Dendritic cell treated with granulocyte-macrophage colony-stimulating factor and Interleukin-4, amounts not matched to agents 40 ng/mL and 50 ng/mL, for 4 days (primary cell): ENCODE measurements at regions not wholly inside any gene's neighbourhood (a gene's known extent, or its start where the extent isn't known, plus 50 kb on each side); places are given as distances from the start of the nearest gene placed in this dataset.
"Not testable (repeated sequence)": the region's sequence is repeated elsewhere in the genome, so short reads cannot be mapped to it uniquely, and the experiment has no call there.

Source experiments
- H3K27ac Mint-ChIP-seq: one replicate; pipeline ENCODE4 v1.8.0; 2022; ENCODE audit warnings: mild to moderate bottlenecking, mixed read lengths
- H3K27me3 Mint-ChIP-seq: one replicate; pipeline ENCODE4 v1.8.0; 2022; ENCODE audit warnings: mild to moderate bottlenecking, mixed read lengths
- H3K36me3 Mint-ChIP-seq: one replicate; pipeline ENCODE4 v1.8.0; 2022; ENCODE audit warnings: low read depth, mixed read lengths
- H3K4me1 Mint-ChIP-seq: one replicate; pipeline ENCODE4 v1.8.0; 2022; ENCODE audit warnings: low read depth, mixed read lengths
- H3K4me3 Mint-ChIP-seq: one replicate; pipeline ENCODE4 v1.8.0; 2022; ENCODE audit warnings: mild to moderate bottlenecking, moderate library complexity, mixed read lengths
- H3K9me3 Mint-ChIP-seq: one replicate; pipeline ENCODE4 v1.8.0; 2022; ENCODE audit warnings: mixed read lengths
- intact Hi-C: fragments of 100-400 bp; cut with micrococcal nuclease; formaldehyde crosslinking; loops from one replicate; pipeline ENCODE4 v1.15.0; 2022

DNA sequence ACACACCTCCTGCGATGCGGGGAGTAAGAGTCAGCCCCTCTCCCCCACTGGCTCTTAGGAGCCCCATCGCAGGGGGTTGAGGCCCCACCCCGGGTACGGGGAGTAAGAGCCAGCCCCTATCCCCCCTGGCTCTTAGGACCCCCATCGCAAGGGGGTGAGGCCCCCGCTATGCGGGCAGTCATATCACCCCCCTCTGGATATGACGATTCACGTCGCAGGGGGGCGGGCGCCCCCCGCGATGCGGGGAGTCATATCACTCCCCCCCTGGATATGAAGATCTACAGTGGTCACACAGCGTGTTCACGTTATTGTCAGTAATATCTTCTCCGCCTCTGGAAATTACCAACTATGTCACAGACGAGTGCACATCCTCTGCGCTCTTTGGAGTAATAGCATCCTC is 61.1 kb downstream of the DEFB131A start:
- H3K4me3 Mint-ChIP-seq, H3K9me3 Mint-ChIP-seq, H3K27ac Mint-ChIP-seq, H3K27me3 Mint-ChIP-seq, intact Hi-C loops, H3K36me3 Mint-ChIP-seq, H3K4me1 Mint-ChIP-seq: not testable (repeated sequence)

DNA sequence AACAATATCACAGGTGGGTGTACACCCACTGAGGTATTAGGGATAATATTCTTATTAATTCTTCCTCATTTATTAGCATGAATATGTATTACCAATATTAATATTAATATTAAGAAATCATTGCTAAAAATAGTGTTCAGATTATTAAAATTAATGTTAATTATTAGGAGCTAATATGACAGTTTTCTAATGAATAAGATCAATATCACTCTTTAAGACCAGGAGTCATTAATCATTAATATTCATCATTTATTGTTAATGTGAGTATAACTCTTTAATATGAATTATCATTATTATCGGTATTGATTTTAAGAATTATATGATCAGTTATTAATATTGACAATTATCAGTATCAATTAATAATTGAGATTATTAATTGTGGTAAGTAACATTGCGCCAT is 62.5 kb downstream of the DEFB131A start:
- H3K4me3 Mint-ChIP-seq, H3K4me1 Mint-ChIP-seq, H3K27ac Mint-ChIP-seq, H3K36me3 Mint-ChIP-seq, H3K9me3 Mint-ChIP-seq, H3K27me3 Mint-ChIP-seq, intact Hi-C loops: not testable (repeated sequence)

DNA sequence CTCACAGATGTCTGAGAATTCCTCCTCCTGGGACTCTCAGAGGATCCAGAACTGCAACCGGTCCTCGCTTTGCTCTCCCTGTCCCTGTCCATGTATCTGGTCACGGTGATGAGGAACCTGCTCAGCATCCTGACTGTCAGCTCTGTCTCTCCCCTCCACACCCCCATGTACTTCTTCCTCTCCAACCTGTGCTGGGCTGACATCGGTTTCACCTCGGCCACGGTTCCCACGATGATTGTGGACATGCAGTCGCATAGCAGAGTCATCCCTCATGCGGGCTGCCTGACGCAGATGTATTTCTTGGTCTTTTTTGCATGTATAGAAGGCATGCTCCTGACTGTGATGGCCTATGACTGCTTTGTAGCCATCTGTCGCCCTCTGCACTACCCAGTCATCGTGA is 68.7 kb downstream of the DEFB131A start:
- H3K27me3 Mint-ChIP-seq, intact Hi-C loops, H3K9me3 Mint-ChIP-seq, H3K4me3 Mint-ChIP-seq, H3K4me1 Mint-ChIP-seq, H3K36me3 Mint-ChIP-seq, H3K27ac Mint-ChIP-seq: not testable (repeated sequence)

DNA sequence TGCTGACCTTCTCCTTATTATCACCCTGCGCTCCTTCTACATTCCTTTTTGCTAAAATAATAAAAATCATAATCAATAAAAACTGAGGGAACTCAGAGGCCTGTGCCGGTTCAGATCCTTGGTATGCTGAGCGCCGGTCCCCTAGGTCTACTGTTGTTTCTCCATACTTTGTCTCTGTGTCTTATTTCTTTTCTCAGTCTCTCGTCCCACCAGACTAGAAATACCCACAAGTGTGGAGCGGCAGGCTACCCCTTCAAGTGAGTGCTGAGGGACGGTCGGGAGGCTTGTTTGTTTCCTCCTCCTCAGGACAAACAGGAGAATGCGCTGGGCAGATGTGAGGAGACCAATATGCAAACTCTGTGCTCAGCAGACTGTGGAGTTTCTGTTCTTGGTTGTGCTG is 75.4 kb downstream of the DEFB131A start:
- H3K9me3 Mint-ChIP-seq, intact Hi-C loops, H3K27me3 Mint-ChIP-seq, H3K27ac Mint-ChIP-seq, H3K4me1 Mint-ChIP-seq, H3K4me3 Mint-ChIP-seq, H3K36me3 Mint-ChIP-seq: not testable (repeated sequence)

DNA sequence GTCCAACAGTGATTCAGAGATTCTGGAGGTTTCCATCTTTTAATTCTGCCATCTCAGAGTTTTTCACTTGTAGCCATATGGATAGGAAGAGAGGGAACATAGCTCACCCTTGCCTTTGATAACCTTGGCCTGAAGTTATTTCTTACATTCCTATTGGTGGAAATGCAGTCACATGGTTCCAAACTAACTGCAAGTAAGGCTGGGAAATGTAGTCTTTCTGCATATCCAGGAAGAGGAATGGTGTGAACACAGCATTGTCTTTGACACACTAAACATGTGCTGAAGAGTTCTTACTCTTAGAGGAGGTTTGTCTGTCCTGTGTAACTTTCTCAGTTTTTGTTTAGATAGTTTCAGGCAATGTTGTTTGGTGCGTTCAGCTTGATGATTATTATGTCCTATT is 78.7 kb downstream of the DEFB131A start:
- H3K36me3 Mint-ChIP-seq, H3K27ac Mint-ChIP-seq, H3K9me3 Mint-ChIP-seq, H3K4me3 Mint-ChIP-seq, H3K27me3 Mint-ChIP-seq, intact Hi-C loops, H3K4me1 Mint-ChIP-seq: not testable (repeated sequence)

DNA sequence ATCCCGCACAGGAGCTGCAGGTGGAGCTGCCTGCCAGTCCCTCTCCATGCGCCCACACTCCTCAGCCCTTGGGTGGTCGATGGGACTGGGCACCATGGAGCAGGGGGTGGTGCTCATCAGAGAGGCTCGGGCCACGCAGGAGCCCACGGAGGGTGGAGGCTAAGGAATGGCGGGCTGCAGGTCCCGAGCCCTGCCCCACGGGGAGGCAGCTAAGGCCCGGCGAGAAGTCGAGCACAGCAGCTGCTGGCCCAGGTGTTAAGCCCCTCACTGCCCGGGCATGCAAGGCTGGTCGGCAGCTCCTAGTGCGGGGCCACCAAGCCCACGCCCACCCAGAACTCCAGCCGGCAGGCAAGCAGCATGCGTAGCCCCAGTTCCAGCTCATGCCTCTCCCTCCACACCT is 80.2 kb downstream of the DEFB131A start:
- H3K4me1 Mint-ChIP-seq, H3K27ac Mint-ChIP-seq, intact Hi-C loops, H3K36me3 Mint-ChIP-seq, H3K9me3 Mint-ChIP-seq, H3K4me3 Mint-ChIP-seq: not testable (repeated sequence)
- H3K27me3 Mint-ChIP-seq: peaks cover 11% of the 10 kb centered on the region

DNA sequence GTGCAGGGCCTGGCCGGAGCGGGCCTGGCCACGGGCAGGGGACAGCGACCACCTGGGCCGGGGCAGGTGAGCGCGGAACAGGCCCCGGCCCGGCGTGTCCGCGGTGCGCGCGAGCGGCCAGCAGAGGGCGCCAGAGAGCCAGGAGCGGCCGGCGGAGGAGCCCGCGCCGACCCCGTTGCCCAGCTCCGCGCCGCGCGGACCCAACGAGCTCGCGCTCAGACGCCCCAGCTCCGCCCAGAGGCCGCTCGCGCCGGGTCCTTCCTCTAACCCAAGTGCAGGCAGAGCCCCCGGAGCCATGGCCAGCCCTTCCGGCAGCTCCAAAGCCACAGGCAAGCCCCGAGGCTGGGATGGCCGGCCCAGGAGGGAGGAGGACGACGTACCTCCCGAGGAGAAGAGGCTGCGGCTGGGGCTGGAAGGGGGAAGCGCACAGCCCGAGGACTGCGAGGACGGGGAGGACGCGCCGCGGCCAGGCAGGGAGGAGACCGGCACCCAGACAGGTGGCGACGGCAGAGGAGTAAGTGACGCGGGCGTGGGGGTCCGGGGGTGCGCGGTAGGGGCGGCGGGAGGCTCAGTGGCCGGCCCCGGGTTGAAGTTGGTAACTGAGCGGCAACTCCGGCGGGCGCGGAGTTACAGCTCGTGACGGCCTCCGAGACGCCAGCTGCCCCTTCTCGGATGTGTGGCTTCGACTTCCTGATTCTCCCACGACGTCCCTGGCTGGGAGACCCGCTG is 88.1 kb downstream of the DEFB131A start:
- H3K27me3 Mint-ChIP-seq: peaks cover 51% of the 10 kb centered on the region
- H3K9me3 Mint-ChIP-seq, H3K36me3 Mint-ChIP-seq: not testable (repeated sequence)
- intact Hi-C loops: loop anchor here (2.0 kb wide), 1 partner anchor 127 kb away; no protein-coding TSS in a partner anchor
- H3K27ac Mint-ChIP-seq: peak overlapping the region; percentile 79
- peaks cover 18% of the 10 kb centered on the region for H3K4me1 Mint-ChIP-seq
- H3K4me3 Mint-ChIP-seq: peak overlapping the region; percentile 81

DNA sequence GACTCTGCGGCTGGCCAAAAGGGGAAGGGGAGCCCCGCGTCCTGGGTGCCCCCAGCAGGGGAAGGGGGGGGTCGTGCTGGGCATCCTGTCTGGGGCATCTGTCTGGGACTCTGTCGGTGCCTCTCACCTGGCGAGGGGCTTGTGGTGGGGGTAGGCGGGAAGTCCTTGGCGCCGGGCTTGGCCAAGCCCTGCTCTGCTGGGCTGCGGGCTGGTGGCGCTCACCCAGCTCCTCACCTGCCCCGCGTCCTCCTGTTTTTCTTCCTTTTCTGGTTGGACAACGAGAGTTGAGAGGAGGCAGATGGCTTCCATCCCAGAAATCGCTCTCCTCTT is 88.6 kb downstream of the DEFB131A start:
- Mint-ChIP-seq H3K27ac (peak overlapping the region; percentile 79), H3K4me3 (peak overlapping the region; percentile 81), H3K4me1 (peaks cover 18% of the 10 kb centered on the region), H3K27me3 (peaks cover 51% of the 10 kb centered on the region)
- intact Hi-C loops: loop anchor here (2.0 kb wide), 1 partner anchor 126 kb away; no protein-coding TSS in a partner anchor
- H3K36me3 Mint-ChIP-seq, H3K9me3 Mint-ChIP-seq: not testable (repeated sequence)

DNA sequence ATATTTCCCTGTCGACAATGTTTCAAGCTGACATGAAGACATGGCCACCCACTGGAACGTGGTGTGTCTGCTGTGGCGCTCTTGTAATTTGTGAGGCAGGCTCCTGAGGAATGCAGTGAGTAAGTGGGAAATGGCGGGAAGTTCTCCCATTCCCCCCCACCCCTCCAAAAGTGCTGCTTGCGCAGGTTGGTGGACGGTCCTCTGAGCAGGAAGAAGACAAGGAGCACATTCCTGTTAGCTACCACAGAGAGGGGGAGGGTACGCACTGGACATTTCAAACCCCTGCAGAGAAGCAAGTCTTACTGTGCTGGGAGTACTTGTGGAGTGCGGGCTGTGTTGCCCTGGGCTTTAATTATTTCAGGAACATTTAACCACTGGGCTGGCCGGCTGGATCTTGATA is 92.9 kb downstream of the DEFB131A start:
- H3K9me3 Mint-ChIP-seq, H3K27ac Mint-ChIP-seq, H3K4me3 Mint-ChIP-seq, intact Hi-C loops, H3K36me3 Mint-ChIP-seq: not testable (repeated sequence)
- Mint-ChIP-seq H3K4me1 (peaks cover 14% of the 10 kb centered on the region), H3K27me3 (peaks cover 21% of the 10 kb centered on the region)

DNA sequence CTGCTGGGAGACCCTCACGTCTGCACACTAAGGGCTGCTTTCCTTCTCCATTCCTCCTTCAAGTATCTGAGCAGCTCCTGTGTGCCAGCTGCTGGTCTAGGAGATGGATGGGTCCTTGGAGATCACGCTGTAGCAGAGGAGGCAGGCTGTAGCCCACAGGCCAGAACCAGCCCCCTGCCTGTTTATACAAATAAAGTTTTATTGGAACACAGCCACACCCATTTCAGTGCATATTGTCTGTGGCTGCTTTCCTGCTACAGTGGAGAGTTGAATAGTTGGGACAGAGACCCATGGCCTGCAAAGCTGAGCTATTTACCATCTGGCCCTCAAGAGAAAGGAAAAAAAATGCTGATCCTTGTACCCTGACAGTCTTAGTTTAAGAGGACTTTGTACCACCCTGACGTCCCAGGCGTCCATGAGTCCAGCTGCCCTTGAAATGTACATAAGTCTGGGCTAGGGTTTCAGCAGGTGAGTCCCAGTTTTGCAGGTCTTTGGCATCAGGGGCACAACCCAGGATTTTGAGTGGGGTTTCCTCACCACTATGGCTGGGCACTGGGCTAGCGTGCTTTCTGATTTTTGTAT is 95.8 kb downstream of the DEFB131A start:
- intact Hi-C loops, H3K27ac Mint-ChIP-seq, H3K36me3 Mint-ChIP-seq, H3K9me3 Mint-ChIP-seq, H3K27me3 Mint-ChIP-seq, H3K4me1 Mint-ChIP-seq, H3K4me3 Mint-ChIP-seq: not testable (repeated sequence)

DNA sequence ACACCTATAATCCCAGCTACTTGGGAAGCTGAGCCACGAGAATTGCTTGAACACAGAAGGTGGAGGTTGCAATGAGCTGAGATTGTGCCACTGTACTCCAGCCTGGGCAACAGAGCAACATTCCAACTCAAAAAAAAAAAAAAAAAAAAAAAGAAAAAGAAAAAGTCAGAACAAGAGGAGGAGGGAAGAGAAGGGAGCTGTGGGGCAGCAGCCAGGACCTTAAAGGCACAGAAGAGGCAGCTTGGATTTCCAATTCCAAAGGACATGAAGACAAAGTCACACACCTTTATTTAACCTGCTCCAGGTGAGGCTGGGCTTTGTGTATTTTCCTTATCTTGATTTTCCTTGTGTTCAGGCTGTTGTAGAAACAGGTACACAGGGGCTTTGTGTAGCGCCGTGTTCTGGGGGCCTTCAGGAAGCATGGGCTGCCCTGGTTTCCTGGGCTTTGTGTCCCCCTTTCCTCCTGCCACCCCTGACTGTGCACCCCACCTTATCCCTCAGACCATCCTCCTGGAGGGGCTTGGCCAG is 97.2 kb downstream of the DEFB131A start:
- H3K4me1 Mint-ChIP-seq, H3K27me3 Mint-ChIP-seq, H3K9me3 Mint-ChIP-seq, H3K27ac Mint-ChIP-seq, H3K4me3 Mint-ChIP-seq, H3K36me3 Mint-ChIP-seq, intact Hi-C loops: not testable (repeated sequence)

DNA sequence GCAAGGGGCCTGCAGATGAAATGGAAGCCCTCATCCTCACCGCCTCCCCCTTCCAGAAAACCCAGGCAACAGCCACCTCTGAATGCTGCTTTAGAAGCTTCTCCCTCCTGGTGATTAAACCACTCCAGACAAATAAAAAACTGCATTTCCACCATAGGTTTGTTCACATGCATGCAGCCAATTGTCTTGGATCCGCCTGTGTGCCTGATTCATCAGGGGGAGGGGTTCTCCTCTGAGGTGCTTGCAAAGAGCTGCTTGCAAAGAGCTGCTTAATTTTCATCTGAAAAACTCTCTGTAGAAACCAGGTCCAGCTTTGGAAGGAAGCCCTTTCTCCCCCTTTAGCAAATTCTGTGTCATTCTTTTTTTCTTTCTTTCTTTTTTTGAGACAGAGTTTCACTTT is 100.6 kb downstream of the DEFB131A start:
- H3K4me3 Mint-ChIP-seq, intact Hi-C loops, H3K36me3 Mint-ChIP-seq, H3K27ac Mint-ChIP-seq, H3K27me3 Mint-ChIP-seq, H3K9me3 Mint-ChIP-seq, H3K4me1 Mint-ChIP-seq: not testable (repeated sequence)

DNA sequence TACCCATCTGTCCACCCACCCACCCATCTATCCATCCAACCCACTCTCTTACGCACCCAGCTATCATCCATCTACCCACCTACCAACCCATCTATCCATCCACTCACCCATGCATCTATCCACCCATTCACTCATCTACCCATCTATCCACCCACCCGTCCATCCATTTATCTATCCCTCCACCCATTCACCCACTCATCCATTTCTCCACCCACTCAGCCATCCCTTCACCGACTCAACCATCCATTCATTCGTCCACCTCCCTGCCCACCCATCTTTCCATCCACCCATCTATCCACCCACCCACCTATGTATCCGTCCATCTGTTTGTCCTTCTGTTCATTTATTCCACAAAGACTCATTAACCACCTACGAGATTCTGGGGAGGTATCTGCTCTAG is 103.3 kb downstream of the DEFB131A start:
- H3K27me3 Mint-ChIP-seq, H3K4me3 Mint-ChIP-seq, H3K36me3 Mint-ChIP-seq, H3K4me1 Mint-ChIP-seq, H3K27ac Mint-ChIP-seq, H3K9me3 Mint-ChIP-seq, intact Hi-C loops: not testable (repeated sequence)

DNA sequence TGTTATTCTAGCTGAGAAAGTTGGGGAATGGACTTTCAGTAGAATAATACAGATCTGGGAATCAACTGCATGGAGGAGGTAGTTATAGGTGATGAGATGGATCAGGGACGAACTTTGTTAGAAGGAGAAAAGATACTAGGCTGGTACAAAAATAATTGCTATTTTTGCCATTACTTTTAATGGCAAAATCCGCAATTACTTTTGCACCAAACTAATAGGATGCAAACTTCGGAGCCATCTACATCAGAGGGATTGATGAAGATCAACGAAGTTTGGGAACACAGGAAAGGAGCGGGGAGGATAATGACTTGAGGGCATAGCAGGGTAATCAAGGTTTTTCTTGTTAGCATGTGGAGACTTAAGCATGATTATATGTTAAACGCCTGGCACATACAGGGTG is 111.9 kb downstream of the DEFB131A start:
- H3K36me3 Mint-ChIP-seq, H3K27ac Mint-ChIP-seq, H3K4me1 Mint-ChIP-seq, H3K9me3 Mint-ChIP-seq, H3K27me3 Mint-ChIP-seq, H3K4me3 Mint-ChIP-seq, intact Hi-C loops: not testable (repeated sequence)

DNA sequence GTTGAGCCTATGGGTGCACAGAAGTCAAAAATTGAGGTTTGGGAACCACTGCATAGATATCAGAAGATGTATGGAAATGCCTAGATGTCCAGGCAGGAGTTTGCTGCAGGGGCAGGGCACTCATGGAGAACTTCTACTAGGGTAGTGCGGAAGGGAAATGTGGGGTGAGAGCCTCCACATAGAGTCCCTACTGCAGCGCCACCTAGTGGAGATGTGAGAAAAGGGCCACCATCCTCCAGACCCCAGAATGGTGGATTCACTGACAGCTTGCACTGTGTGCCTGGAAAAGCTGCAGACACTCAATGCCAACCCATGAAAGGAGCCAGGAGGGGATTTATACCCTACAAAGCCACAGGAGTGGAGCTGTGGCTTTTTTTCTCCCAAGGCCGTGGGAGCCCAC is 133.7 kb downstream of the DEFB131A start:
- H3K4me3 Mint-ChIP-seq, H3K4me1 Mint-ChIP-seq, intact Hi-C loops, H3K27ac Mint-ChIP-seq, H3K27me3 Mint-ChIP-seq, H3K36me3 Mint-ChIP-seq: not testable (repeated sequence)
- H3K9me3 Mint-ChIP-seq: peaks cover 57% of the 10 kb centered on the region
